Parathyroid adenoma (tissue), 2 donors: ENCODE measurements at regions not wholly inside any gene's neighbourhood (a gene's known extent, or its start where the extent isn't known, plus 50 kb on each side); places are given as distances from the start of the nearest gene placed in this dataset.

Experiments used
- H2AFZ ChIP-seq: fragments of 300-600 bp; sonication (generic); one replicate; pipeline ENCODE4 v1.7.0; 2017; ENCODE audit warnings: antibody characterized with exemption, mild to moderate bottlenecking
- H3K27ac ChIP-seq: fragments of 300-600 bp; sonication (generic); one replicate; pipeline ENCODE4 v1.7.0; 2017
- H3K27me3 ChIP-seq: fragments of 300-600 bp; sonication (generic); one replicate; pipeline ENCODE4 v1.7.0; 2017; ENCODE audit warnings: low read length; ENCODE audit not compliant: control insufficient read depth, insufficient read depth
- H3K36me3 ChIP-seq: fragments of 300-600 bp; sonication (generic); one replicate; pipeline ENCODE4 v1.7.0; 2017; ENCODE audit warnings: low read length; ENCODE audit not compliant: control insufficient read depth, insufficient read depth
- H3K4me1 ChIP-seq: fragments of 300-600 bp; sonication (generic); one replicate; pipeline ENCODE4 v1.7.0; 2017; ENCODE audit warnings: control low read depth
- H3K4me2 ChIP-seq: fragments of 300-600 bp; sonication (generic); one replicate; pipeline ENCODE4 v1.7.0; 2017; ENCODE audit warnings: low read length
- H3K4me3 ChIP-seq: fragments of 300-600 bp; sonication (generic); one replicate; pipeline ENCODE4 v1.7.0; 2017; ENCODE audit warnings: low read depth, low read length
- H3K79me2 ChIP-seq: fragments of 300-600 bp; sonication (generic); one replicate; pipeline ENCODE4 v1.7.0; 2017; ENCODE audit warnings: control low read depth
- H3K9ac ChIP-seq: fragments of 300-600 bp; sonication (generic); one replicate; pipeline ENCODE4 v1.7.0; 2017; ENCODE audit warnings: mild to moderate bottlenecking
- H3K9me3 ChIP-seq: fragments of 300-600 bp; sonication (generic); one replicate; pipeline ENCODE4 v1.7.0; 2017; ENCODE audit warnings: low read length; ENCODE audit not compliant: control insufficient read depth
- CTCF ChIP-seq: fragments of 300-600 bp; sonication (generic); IDR thresholded peaks from one replicate; pipeline ENCODE4 v1.7.0; 2017; ENCODE audit warnings: antibody characterized with exemption, mild to moderate bottlenecking
- donor health status: primary hyperparathyroidism.

- Histone ChIP-seq H2AFZ (no peak overlapping the region), H3K9me3 (no peaks in the 10 kb centered on the region), H3K9ac (no peak overlapping the region), H3K36me3 (no peaks in the 10 kb centered on the region), H3K27me3 (no peaks in the 10 kb centered on the region), H3K4me3 (no peak overlapping the region), H3K4me2 (no peak overlapping the region), H3K79me2 (no peaks in the 10 kb centered on the region), H3K4me1 (no peaks in the 10 kb centered on the region), H3K27ac (no peak overlapping the region)
- no peak for TF ChIP-seq CTCF
Observed at GRCh38 chr4:63841266-63841665, 568.0 kb downstream of the TECRL start.

- Histone ChIP-seq H3K27ac (no peak overlapping the region), H3K4me2 (no peak overlapping the region), H2AFZ (no peak overlapping the region), H3K4me1 (no peaks in the 10 kb centered on the region), H3K36me3 (no peaks in the 10 kb centered on the region), H3K9me3 (no peaks in the 10 kb centered on the region), H3K79me2 (no peaks in the 10 kb centered on the region), H3K27me3 (no peaks in the 10 kb centered on the region), H3K4me3 (no peak overlapping the region), H3K9ac (no peak overlapping the region)
- no peak for TF ChIP-seq CTCF
Observed at GRCh38 chr4:63831590-63832155, 577.6 kb downstream of the TECRL start.

DNA sequence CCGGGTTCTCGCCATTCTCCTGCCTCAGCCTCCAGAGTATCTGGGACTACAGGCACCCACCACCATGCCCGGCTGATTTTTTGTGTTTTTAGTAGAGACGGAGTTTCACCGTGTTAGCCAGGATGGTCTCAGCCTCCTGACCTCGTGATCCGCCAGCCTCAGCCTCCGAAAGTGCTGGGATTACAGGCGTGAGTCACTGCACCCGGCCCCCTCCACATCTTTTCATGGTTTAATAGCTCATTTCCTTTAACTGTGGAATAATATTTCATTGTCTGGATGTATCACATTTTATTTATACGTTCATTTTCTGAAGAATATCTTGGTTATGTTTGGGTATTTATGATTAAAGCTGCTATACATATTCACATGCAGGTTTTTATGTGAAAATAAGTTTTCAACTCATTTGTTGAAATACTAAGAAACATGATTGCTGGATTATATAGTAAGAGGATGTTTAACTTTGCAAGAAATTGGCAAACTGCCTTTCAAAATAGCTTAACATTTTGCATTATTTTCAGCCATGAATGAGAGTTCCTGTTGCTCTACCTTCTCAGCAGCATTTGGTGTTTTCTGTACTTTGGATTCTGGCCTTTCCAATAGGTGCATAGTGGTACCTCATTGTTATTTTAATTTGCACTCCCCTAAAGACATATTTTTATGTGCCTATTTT, 591.9 kb downstream of the TECRL start:
- H3K9ac ChIP-seq = no peak overlapping the region
- no peak for TF ChIP-seq CTCF
- H2AFZ ChIP-seq = no peak overlapping the region

GRCh38 chr4:63814171-63814964, 594.9 kb downstream of the TECRL start:
- H3K9me3 ChIP-seq = no peaks in the 10 kb centered on the region
- H3K79me2 ChIP-seq = no peaks in the 10 kb centered on the region
- no peak overlapping the region for H3K27ac ChIP-seq
- no peaks in the 10 kb centered on the region for H3K4me1 ChIP-seq
- H3K4me2 ChIP-seq = no peak overlapping the region
- no peaks in the 10 kb centered on the region for H3K36me3 ChIP-seq
- no peak overlapping the region for H3K9ac ChIP-seq
- no peak overlapping the region for H2AFZ ChIP-seq
- H3K4me3 ChIP-seq = no peak overlapping the region
- no peaks in the 10 kb centered on the region for H3K27me3 ChIP-seq
- no peak for TF ChIP-seq CTCF

More for the DNA sequence above, 591.9 kb downstream of the TECRL start:
- Histone ChIP-seq H3K4me3 (no peak overlapping the region), H3K36me3 (no peaks in the 10 kb centered on the region), H3K27ac (no peak overlapping the region), H3K27me3 (no peaks in the 10 kb centered on the region), H3K9me3 (no peaks in the 10 kb centered on the region), H3K4me2 (no peak overlapping the region), H3K79me2 (no peaks in the 10 kb centered on the region), H3K4me1 (no peaks in the 10 kb centered on the region)
